ENCODE measurements at regions not wholly inside any gene's neighbourhood (a gene's known extent, or its start where the extent isn't known, plus 50 kb on each side); places are given as distances from the start of the nearest gene placed in this dataset.

GRCh38 chr4:131764730-131765129 is 1384.4 kb upstream of the PCDH10 start:
- no peak for TF ChIP-seq EZH2 (IDR thresholded peaks at IDR 0.05; ENCODE audit: insufficient read depth, poor library complexity, severe bottlenecking)
- no peak for TF ChIP-seq EZH2phosphoT487 (IDR thresholded peaks at IDR 0.05; ENCODE audit: insufficient read depth, low read depth)

Data from GM23248 (cell line).